ENCODE measurements at regions not wholly inside any gene's neighbourhood (a gene's known extent, or its start where the extent isn't known, plus 50 kb on each side); places are given as distances from the start of the nearest gene placed in this dataset.

DNA sequence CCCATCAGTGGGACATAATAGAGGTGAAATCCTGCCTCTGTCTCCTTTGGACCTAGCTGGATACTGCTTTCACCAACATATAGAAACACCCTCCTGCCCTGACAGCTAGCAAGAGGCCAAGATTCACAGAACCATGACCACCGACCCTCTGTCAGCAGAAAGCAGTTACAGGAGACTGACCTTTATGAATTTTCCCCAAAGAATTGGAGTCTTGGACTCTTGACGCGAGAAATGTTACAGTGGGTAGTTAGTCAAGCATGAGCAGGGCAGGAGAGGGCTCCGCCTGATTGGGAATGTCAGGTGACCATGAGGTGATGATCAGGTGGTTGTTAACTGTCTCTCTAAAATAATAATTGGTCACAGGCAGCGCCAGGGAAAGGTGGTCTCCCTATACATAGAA is 1002.3 kb downstream of the TDRD15 start:
- H3K36me3 ChIP-seq (ENCODE audit: control insufficient read depth in 1 of 2, insufficient read depth in 2 of 2, low read length in 2 of 2), result no peaks in the 10 kb centered on the region
- BruUV-seq (replicated peaks), result no TSS peak
- ChIA-PET POLR2A (no interaction called here), CTCF (no interaction called here), RAD21 (ENCODE audit: low non-redundant PET in 1 of 2, low total read pairs in 2 of 2, uncharacterized antibody in 2 of 2, unreplicated experiment in 2 of 2) (no interaction called here)
- no peak for DNase-seq (ENCODE audit: low read depth, low spot score)
- no peak overlapping the region for H3K9ac ChIP-seq (ENCODE audit: low read length)
- H3K4me3 ChIP-seq (replicated peaks in 1 of 2; ENCODE audit: low read depth in 1 of 2, low read length in 2 of 2), result no peak overlapping the region
- no peak for TF ChIP-seq ELF1 (IDR thresholded peaks at IDR 0.05; ENCODE audit: borderline replicate concordance, low read depth)
- TF ChIP-seq ZNF274 (IDR thresholded peaks at IDR 0.05; ENCODE audit: low read depth, low read length), result no peak
- TF ChIP-seq, protein P1, sequence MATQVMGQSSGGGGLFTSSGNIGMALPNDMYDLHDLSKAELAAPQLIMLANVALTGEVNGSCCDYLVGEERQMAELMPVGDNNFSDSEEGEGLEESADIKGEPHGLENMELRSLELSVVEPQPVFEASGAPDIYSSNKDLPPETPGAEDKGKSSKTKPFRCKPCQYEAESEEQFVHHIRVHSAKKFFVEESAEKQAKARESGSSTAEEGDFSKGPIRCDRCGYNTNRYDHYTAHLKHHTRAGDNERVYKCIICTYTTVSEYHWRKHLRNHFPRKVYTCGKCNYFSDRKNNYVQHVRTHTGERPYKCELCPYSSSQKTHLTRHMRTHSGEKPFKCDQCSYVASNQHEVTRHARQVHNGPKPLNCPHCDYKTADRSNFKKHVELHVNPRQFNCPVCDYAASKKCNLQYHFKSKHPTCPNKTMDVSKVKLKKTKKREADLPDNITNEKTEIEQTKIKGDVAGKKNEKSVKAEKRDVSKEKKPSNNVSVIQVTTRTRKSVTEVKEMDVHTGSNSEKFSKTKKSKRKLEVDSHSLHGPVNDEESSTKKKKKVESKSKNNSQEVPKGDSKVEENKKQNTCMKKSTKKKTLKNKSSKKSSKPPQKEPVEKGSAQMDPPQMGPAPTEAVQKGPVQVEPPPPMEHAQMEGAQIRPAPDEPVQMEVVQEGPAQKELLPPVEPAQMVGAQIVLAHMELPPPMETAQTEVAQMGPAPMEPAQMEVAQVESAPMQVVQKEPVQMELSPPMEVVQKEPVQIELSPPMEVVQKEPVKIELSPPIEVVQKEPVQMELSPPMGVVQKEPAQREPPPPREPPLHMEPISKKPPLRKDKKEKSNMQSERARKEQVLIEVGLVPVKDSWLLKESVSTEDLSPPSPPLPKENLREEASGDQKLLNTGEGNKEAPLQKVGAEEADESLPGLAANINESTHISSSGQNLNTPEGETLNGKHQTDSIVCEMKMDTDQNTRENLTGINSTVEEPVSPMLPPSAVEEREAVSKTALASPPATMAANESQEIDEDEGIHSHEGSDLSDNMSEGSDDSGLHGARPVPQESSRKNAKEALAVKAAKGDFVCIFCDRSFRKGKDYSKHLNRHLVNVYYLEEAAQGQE (IDR thresholded peaks at IDR 0.05; ENCODE audit: low read depth), result no peak
- TF ChIP-seq ZFX (IDR thresholded peaks at IDR 0.05), result no peak
- no peak for TF ChIP-seq TCF7L2 (IDR thresholded peaks at IDR 0.05; ENCODE audit: borderline replicate concordance, extremely low read depth, insufficient read depth, insufficient read length)
- no peak for TF ChIP-seq ATF3 (IDR thresholded peaks at IDR 0.05)
- TF ChIP-seq SP1 (IDR thresholded peaks at IDR 0.05; ENCODE audit: low read depth), result no peak
- TF ChIP-seq, protein P2, sequence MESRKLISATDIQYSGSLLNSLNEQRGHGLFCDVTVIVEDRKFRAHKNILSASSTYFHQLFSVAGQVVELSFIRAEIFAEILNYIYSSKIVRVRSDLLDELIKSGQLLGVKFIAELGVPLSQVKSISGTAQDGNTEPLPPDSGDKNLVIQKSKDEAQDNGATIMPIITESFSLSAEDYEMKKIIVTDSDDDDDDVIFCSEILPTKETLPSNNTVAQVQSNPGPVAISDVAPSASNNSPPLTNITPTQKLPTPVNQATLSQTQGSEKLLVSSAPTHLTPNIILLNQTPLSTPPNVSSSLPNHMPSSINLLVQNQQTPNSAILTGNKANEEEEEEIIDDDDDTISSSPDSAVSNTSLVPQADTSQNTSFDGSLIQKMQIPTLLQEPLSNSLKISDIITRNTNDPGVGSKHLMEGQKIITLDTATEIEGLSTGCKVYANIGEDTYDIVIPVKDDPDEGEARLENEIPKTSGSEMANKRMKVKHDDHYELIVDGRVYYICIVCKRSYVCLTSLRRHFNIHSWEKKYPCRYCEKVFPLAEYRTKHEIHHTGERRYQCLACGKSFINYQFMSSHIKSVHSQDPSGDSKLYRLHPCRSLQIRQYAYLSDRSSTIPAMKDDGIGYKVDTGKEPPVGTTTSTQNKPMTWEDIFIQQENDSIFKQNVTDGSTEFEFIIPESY (IDR thresholded peaks at IDR 0.05; ENCODE audit: extremely low read depth, insufficient replicate concordance, low read length), result no peak
- no peak for TF ChIP-seq CBX3 (IDR thresholded peaks at IDR 0.05; ENCODE audit: low read depth)
- TF ChIP-seq POLR2AphosphoS5 (IDR thresholded peaks at IDR 0.05; ENCODE audit: low read depth, low read length), result no peak
- TF ChIP-seq SRF (IDR thresholded peaks at IDR 0.05; ENCODE audit: low read depth), result no peak
- TF ChIP-seq, protein P3, sequence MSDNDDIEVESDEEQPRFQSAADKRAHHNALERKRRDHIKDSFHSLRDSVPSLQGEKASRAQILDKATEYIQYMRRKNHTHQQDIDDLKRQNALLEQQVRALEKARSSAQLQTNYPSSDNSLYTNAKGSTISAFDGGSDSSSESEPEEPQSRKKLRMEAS (IDR thresholded peaks at IDR 0.05), result no peak
- no peak for TF ChIP-seq EZH2phosphoT487 (IDR thresholded peaks at IDR 0.05; ENCODE audit: borderline replicate concordance)
- TF ChIP-seq, protein P4, sequence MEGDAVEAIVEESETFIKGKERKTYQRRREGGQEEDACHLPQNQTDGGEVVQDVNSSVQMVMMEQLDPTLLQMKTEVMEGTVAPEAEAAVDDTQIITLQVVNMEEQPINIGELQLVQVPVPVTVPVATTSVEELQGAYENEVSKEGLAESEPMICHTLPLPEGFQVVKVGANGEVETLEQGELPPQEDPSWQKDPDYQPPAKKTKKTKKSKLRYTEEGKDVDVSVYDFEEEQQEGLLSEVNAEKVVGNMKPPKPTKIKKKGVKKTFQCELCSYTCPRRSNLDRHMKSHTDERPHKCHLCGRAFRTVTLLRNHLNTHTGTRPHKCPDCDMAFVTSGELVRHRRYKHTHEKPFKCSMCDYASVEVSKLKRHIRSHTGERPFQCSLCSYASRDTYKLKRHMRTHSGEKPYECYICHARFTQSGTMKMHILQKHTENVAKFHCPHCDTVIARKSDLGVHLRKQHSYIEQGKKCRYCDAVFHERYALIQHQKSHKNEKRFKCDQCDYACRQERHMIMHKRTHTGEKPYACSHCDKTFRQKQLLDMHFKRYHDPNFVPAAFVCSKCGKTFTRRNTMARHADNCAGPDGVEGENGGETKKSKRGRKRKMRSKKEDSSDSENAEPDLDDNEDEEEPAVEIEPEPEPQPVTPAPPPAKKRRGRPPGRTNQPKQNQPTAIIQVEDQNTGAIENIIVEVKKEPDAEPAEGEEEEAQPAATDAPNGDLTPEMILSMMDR (IDR thresholded peaks at IDR 0.05 in 2 of 3, conservative IDR thresholded peaks at IDR 0.05 in 1 of 3; ENCODE audit: borderline replicate concordance in 1 of 3, insufficient read depth in 1 of 3, low read depth in 2 of 3, low read length in 2 of 3), result no peak
- peaks cover 0 to 36% of the 10 kb centered on the region in 2 experiments; a peak in 2 of 4 replicates for H3K9me3 ChIP-seq (ENCODE audit: control insufficient read depth in 1 of 2, insufficient read depth in 1 of 2, low read depth in 1 of 2, low read length in 2 of 2)
- H3K4me2 ChIP-seq (ENCODE audit: low read length), result no peak overlapping the region
- intact Hi-C loops (cut with micrococcal nuclease), result no loop called here
- H3K79me2 ChIP-seq (ENCODE audit: insufficient read depth, low read length), result no peaks in the 10 kb centered on the region
- H3K9me2 ChIP-seq (ENCODE audit: insufficient read depth), result no peaks in the 10 kb centered on the region
- no peak overlapping the region for H2AFZ ChIP-seq (ENCODE audit: low read depth, low read length, poor library complexity, severe bottlenecking)
- no peaks in the 10 kb centered on the region for H4K20me1 ChIP-seq (ENCODE audit: insufficient read depth)
- no peaks in the 10 kb centered on the region for H3K27me3 ChIP-seq (ENCODE audit: insufficient read depth, low read length)
- no peak for ATAC-seq
- no peaks in the 10 kb centered on the region for H3K4me1 ChIP-seq (ENCODE audit: control insufficient read depth in 1 of 2, insufficient read depth in 2 of 2, low read length in 2 of 2)
- no peak overlapping the region for H3K27ac ChIP-seq (ENCODE audit: low read depth, low read length)
